ENCODE measurements at regions not wholly inside any gene's neighbourhood (a gene's known extent, or its start where the extent isn't known, plus 50 kb on each side); places are given as distances from the start of the nearest gene placed in this dataset.

DNA sequence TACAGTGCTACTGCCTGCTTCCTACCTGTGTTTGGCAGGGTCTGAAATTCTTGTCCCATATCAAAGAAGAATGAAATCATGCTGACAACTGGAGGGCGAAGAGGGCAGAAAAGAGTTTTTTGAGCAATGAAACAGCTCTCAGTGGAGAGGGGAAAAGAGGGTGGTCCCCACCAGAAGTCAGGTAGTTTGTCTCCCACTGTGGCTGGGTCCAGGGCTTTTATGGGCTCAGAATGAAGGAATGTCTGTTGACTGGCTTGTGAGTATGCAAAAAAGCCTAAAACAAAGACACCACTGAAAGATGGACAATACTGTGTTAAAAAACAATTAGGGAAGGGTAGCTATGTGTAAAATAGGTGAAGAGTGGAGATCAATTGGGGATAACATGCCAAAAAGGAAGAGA lies 115.0 kb downstream of the ADAM29 start:
- no peaks in the 10 kb centered on the region for H3K27me3 Mint-ChIP-seq (ENCODE audit: low read depth)
- DNase-seq (no peak), ATAC-seq (no peak)
- POLR2A ChIA-PET: no interaction called here
- no peaks in the 10 kb centered on the region for H3K4me1 Mint-ChIP-seq (ENCODE audit: low read depth)
- H3K27ac Mint-ChIP-seq: no peak overlapping the region
- H3K36me3 Mint-ChIP-seq (ENCODE audit: low read depth): no peaks in the 10 kb centered on the region
- no peak overlapping the region for H3K4me3 Mint-ChIP-seq
- CTCF ChIA-PET: no interaction called here
- peaks cover 4% of the 10 kb centered on the region for H3K9me3 Mint-ChIP-seq (ENCODE audit: insufficient read depth)

- H3K36me3 Mint-ChIP-seq (ENCODE audit: low read depth): no peaks in the 10 kb centered on the region
- ChIA-PET CTCF (no interaction called here), POLR2A (no interaction called here)
- H3K27ac Mint-ChIP-seq: no peak overlapping the region
- peaks cover 4% of the 10 kb centered on the region for H3K9me3 Mint-ChIP-seq (ENCODE audit: insufficient read depth)
- no peaks in the 10 kb centered on the region for H3K27me3 Mint-ChIP-seq (ENCODE audit: low read depth)
- ATAC-seq (no peak), DNase-seq (no peak)
- no peak overlapping the region for H3K4me3 Mint-ChIP-seq
- H3K4me1 Mint-ChIP-seq (ENCODE audit: low read depth): no peaks in the 10 kb centered on the region
These were observed 115.8 kb downstream of the ADAM29 start for GRCh38 chr4:175034007-175034406.

- DNase-seq (no peak), ATAC-seq (no peak)
- CTCF ChIA-PET: no interaction called here
- H3K4me3 Mint-ChIP-seq: no peak overlapping the region
- H3K4me1 Mint-ChIP-seq (ENCODE audit: low read depth): no peaks in the 10 kb centered on the region
- H3K27ac Mint-ChIP-seq: no peak overlapping the region
- POLR2A ChIA-PET: no interaction called here
- peaks cover 4% of the 10 kb centered on the region for H3K9me3 Mint-ChIP-seq (ENCODE audit: insufficient read depth)
- no peaks in the 10 kb centered on the region for H3K27me3 Mint-ChIP-seq (ENCODE audit: low read depth)
- H3K36me3 Mint-ChIP-seq (ENCODE audit: low read depth): no peaks in the 10 kb centered on the region
These were observed 117.0 kb downstream of the ADAM29 start for GRCh38 chr4:175034986-175035705.

DNA sequence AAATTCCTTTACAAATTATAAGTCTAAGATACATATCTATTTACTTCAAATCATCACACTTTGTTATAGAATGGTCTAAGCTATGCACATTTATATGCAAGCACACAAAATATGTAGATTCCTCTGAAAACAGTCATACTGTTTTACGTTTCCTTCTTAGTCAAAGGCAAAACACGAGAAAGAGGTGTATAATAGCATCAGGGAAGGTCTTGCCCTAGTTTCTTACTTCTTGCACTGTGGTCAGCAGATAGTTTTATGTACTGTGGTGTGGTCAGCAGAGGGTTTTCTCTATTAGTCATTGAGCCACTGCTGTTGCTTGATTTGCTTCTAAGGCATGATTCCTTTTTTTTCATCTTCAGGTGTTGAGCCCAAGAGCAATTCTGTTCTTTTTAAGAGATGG lies 117.7 kb downstream of the ADAM29 start:
- no peaks in the 10 kb centered on the region for H3K4me1 Mint-ChIP-seq (ENCODE audit: low read depth)
- ATAC-seq (no peak), DNase-seq (no peak)
- ChIA-PET POLR2A (no interaction called here), CTCF (no interaction called here)
- H3K36me3 Mint-ChIP-seq (ENCODE audit: low read depth): no peaks in the 10 kb centered on the region
- no peak overlapping the region for H3K4me3 Mint-ChIP-seq
- no peaks in the 10 kb centered on the region for H3K27me3 Mint-ChIP-seq (ENCODE audit: low read depth)
- H3K9me3 Mint-ChIP-seq (ENCODE audit: insufficient read depth): peaks cover 4% of the 10 kb centered on the region
- no peak overlapping the region for H3K27ac Mint-ChIP-seq

DNA sequence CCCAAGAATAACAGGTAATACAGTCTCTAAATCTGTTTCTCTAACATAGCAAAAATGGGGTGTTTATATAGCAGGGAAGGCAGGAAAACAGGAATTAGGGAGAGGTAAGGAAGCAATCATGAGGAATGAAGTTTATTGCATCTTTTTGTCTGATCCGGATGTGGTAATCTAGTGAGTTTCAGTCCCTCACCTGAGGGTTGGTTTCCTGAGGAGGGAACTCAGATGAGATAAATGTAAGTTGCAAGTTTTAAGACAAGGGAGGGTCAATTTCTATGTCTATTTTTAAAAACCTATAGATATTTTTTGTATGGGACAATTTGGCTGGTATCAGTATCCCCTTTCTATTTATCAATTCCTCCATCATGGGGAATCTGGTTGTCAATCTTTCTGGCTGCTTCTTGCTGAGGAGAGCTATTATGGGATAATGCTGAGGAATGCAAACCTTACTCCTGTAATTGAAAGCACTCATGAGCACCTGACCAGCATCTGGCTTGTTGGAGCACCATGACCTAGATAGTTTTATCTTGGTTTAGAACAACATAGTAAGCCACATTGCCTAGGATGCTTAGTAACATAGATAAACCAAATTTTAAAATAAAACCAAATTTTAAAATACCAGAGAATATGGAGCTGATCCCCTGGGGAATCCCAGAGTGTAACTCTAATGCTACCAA lies 130.1 kb downstream of the ADAM29 start:
- H3K9me3 Mint-ChIP-seq (ENCODE audit: insufficient read depth): no peaks in the 10 kb centered on the region
- DNase-seq (no peak), ATAC-seq (no peak)
- H3K27me3 Mint-ChIP-seq (ENCODE audit: low read depth): no peaks in the 10 kb centered on the region
- ChIA-PET CTCF (no interaction called here), POLR2A (no interaction called here)
- H3K36me3 Mint-ChIP-seq (ENCODE audit: low read depth): no peaks in the 10 kb centered on the region
- H3K4me1 Mint-ChIP-seq (ENCODE audit: low read depth): no peaks in the 10 kb centered on the region
- H3K27ac Mint-ChIP-seq: no peak overlapping the region
- no peak overlapping the region for H3K4me3 Mint-ChIP-seq

DNA sequence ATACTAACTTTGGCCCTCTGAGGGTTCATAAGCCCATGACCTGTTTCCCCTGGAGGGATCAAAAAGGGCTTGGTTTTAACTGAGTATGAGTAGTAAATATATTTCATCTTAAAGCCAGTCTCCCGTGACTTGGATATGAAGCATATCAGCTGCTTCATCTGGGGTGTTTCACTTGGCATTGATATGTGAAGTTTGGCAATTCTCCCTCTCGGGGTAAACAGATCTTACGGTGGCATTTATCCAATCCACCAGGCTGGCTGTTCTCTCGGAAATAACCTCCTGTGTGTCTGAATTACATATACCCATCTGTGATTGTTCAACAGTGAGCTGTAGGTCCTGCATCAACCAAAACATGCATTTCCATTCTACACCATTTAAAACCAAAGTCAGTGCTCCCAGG lies 130.7 kb downstream of the ADAM29 start:
- ChIA-PET CTCF (no interaction called here), POLR2A (no interaction called here)
- H3K36me3 Mint-ChIP-seq (ENCODE audit: low read depth): no peaks in the 10 kb centered on the region
- no peaks in the 10 kb centered on the region for H3K27me3 Mint-ChIP-seq (ENCODE audit: low read depth)
- no peak overlapping the region for H3K4me3 Mint-ChIP-seq
- H3K27ac Mint-ChIP-seq: no peak overlapping the region
- H3K4me1 Mint-ChIP-seq (ENCODE audit: low read depth): no peaks in the 10 kb centered on the region
- DNase-seq (no peak), ATAC-seq (no peak)
- H3K9me3 Mint-ChIP-seq (ENCODE audit: insufficient read depth): no peaks in the 10 kb centered on the region

- H3K36me3 Mint-ChIP-seq (ENCODE audit: low read depth): no peaks in the 10 kb centered on the region
- H3K27ac Mint-ChIP-seq: no peak overlapping the region
- no peak for DNase-seq
- H3K9me3 Mint-ChIP-seq (ENCODE audit: insufficient read depth): no peaks in the 10 kb centered on the region
- H3K4me1 Mint-ChIP-seq (ENCODE audit: low read depth): no peaks in the 10 kb centered on the region
- no peak overlapping the region for H3K4me3 Mint-ChIP-seq
- CTCF ChIA-PET: no interaction called here
- ATAC-seq: no peak
- no peaks in the 10 kb centered on the region for H3K27me3 Mint-ChIP-seq (ENCODE audit: low read depth)
- POLR2A ChIA-PET: no interaction called here
These were observed 133.8 kb downstream of the ADAM29 start for GRCh38 chr4:175051974-175052373.

DNA sequence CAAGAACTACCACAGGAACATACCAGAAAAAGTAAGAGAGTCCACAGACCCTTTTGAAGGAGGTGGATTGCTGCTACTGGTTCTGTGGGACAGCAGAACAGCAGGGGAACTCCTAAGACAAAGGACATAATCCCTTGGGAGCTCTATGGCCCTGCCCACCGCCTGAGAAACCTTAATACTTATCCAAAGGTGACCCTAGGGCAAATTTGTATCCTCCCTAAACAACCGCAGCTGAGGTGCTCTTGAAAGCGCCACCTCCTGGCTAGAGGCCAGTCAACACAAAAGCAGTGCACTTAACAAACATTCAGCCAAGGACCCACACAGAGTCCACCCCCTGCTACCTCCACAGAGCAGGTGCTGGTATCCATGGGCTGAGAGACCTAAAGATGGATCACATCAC lies 136.8 kb downstream of the ADAM29 start:
- no peak for ATAC-seq
- ChIA-PET POLR2A (no interaction called here), CTCF (no interaction called here)
- no peaks in the 10 kb centered on the region for H3K36me3 Mint-ChIP-seq (ENCODE audit: low read depth)
- H3K27ac Mint-ChIP-seq: no peak overlapping the region
- no peaks in the 10 kb centered on the region for H3K4me1 Mint-ChIP-seq (ENCODE audit: low read depth)
- no peak for DNase-seq
- no peaks in the 10 kb centered on the region for H3K9me3 Mint-ChIP-seq (ENCODE audit: insufficient read depth)
- no peaks in the 10 kb centered on the region for H3K27me3 Mint-ChIP-seq (ENCODE audit: low read depth)
- no peak overlapping the region for H3K4me3 Mint-ChIP-seq

GRCh38 chr4:175062183-175062592 lies 144.0 kb downstream of the ADAM29 start:
- ChIA-PET CTCF (no interaction called here), POLR2A (no interaction called here)
- H3K9me3 Mint-ChIP-seq (ENCODE audit: insufficient read depth): no peaks in the 10 kb centered on the region
- no peaks in the 10 kb centered on the region for H3K27me3 Mint-ChIP-seq (ENCODE audit: low read depth)
- ATAC-seq (no peak), DNase-seq (no peak)
- no peak overlapping the region for H3K4me3 Mint-ChIP-seq
- no peaks in the 10 kb centered on the region for H3K36me3 Mint-ChIP-seq (ENCODE audit: low read depth)
- no peak overlapping the region for H3K27ac Mint-ChIP-seq
- H3K4me1 Mint-ChIP-seq (ENCODE audit: low read depth): no peaks in the 10 kb centered on the region

GRCh38 chr4:175065228-175065627 lies 147.1 kb downstream of the ADAM29 start:
- CTCF ChIA-PET: no interaction called here

DNA sequence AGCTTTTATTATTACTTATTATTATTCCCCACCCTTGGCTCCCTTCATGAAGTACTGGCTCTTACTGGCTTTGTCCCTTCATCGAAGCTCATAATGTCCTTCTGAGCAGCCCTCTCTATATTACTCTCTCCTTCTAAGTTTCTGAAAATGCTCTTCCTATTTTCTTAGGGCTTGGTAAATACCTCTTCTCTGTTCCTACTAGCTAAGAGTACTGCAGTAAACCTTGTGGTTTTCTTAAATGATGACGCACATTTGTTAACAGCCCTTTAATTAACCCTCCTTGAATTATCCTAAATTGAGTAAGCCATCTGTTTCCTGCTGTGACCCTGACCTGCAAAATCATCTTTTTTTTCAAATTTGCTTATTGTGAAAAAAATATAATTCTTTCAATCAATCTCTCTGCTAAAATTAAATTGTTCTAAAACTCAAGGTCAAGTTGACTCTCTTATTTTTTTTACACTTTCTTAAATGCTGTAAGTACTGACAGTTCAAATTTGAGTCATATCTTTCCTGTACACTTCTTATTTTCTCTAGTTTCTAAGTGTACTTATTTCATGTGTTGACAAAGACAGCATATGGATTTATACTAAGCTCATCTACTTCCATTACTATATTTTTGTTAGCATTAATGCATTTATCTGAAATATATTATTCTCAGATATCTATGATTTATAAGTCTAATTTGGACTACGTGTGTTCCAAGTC lies 148.9 kb downstream of the ADAM29 start:
- H3K27ac Mint-ChIP-seq: no peak overlapping the region
- H3K9me3 Mint-ChIP-seq (ENCODE audit: insufficient read depth): no peaks in the 10 kb centered on the region
- H3K4me3 Mint-ChIP-seq: no peak overlapping the region
- DNase-seq (no peak), ATAC-seq (no peak)
- H3K27me3 Mint-ChIP-seq (ENCODE audit: low read depth): no peaks in the 10 kb centered on the region
- H3K4me1 Mint-ChIP-seq (ENCODE audit: low read depth): no peaks in the 10 kb centered on the region
- ChIA-PET POLR2A (no interaction called here), CTCF (no interaction called here)
- no peaks in the 10 kb centered on the region for H3K36me3 Mint-ChIP-seq (ENCODE audit: low read depth)

More at GRCh38 chr4:175065228-175065627, 147.1 kb downstream of the ADAM29 start:
- POLR2A ChIA-PET: no interaction called here
- ATAC-seq (no peak), DNase-seq (no peak)
- Mint-ChIP-seq H3K9me3 (ENCODE audit: insufficient read depth) (no peaks in the 10 kb centered on the region), H3K27ac (no peak overlapping the region), H3K4me1 (ENCODE audit: low read depth) (no peaks in the 10 kb centered on the region), H3K4me3 (no peak overlapping the region), H3K36me3 (ENCODE audit: low read depth) (no peaks in the 10 kb centered on the region), H3K27me3 (ENCODE audit: low read depth) (no peaks in the 10 kb centered on the region)

GRCh38 chr4:175068266-175068665 lies 150.1 kb downstream of the ADAM29 start:
- H3K27ac Mint-ChIP-seq: no peak overlapping the region
- H3K4me3 Mint-ChIP-seq: no peak overlapping the region
- no peaks in the 10 kb centered on the region for H3K4me1 Mint-ChIP-seq (ENCODE audit: low read depth)
- ATAC-seq (no peak), DNase-seq (no peak)
- POLR2A ChIA-PET: no interaction called here
- no peaks in the 10 kb centered on the region for H3K27me3 Mint-ChIP-seq (ENCODE audit: low read depth)
- CTCF ChIA-PET: no interaction called here
- no peaks in the 10 kb centered on the region for H3K36me3 Mint-ChIP-seq (ENCODE audit: low read depth)
- H3K9me3 Mint-ChIP-seq (ENCODE audit: insufficient read depth): no peaks in the 10 kb centered on the region

Data from activated CD8-positive, alpha-beta T cell treated with anti-CD3 and anti-CD28 coated beads, Interleukin-2, amount 10 ng/mL, durations not matched to agents 7 days and 5 days (primary cell).